Neural cell (in vitro differentiated cells): ENCODE measurements at regions not wholly inside any gene's neighbourhood (a gene's known extent, or its start where the extent isn't known, plus 50 kb on each side); places are given as distances from the start of the nearest gene placed in this dataset.

Experiments used
- H2AFZ ChIP-seq: fragments of 200-600, 300-800 bp; sonication (generic), shearing (Covaris generic); 2 replicates; pipeline ENCODE4 v1.6.0; 2014; ENCODE audit warnings: low read depth, mild to moderate bottlenecking, antibody characterized with exemption, low read length, moderate library complexity
- H3F3A ChIP-seq: fragments of 200-600 bp; shearing (Covaris generic); 2 replicates; pipeline ENCODE4 v1.6.1; 2016; ENCODE audit warnings: mild to moderate bottlenecking, moderate library complexity, mixed read lengths, antibody characterized with exemption, low read length; ENCODE audit not compliant: insufficient read depth, poor library complexity, severe bottlenecking
- H3K27ac ChIP-seq: fragments of 200-600, 300-800 bp; sonication (generic), shearing (Covaris generic); 2 replicates; pipeline ENCODE4 v1.5.1; 2014; ENCODE audit warnings: mild to moderate bottlenecking, low read length, moderate library complexity
- H3K27me3 ChIP-seq: fragments of 300-800, 200-600 bp; sonication (generic), shearing (Covaris generic); 2 replicates; pipeline ENCODE4 v1.6.0; 2014; ENCODE audit warnings: mild to moderate bottlenecking, low read depth, low read length, moderate library complexity; ENCODE audit not compliant: insufficient read depth
- H3K36me3 ChIP-seq: fragments of 300-800, 200-600 bp; sonication (generic), shearing (Covaris generic); 2 replicates; pipeline ENCODE4 v1.5.1; 2014; ENCODE audit warnings: mild to moderate bottlenecking, antibody characterized with exemption, low read length, moderate library complexity; ENCODE audit not compliant: insufficient read depth
- H3K4me2 ChIP-seq: fragments of 300-800, 200-600 bp; sonication (generic), shearing (Covaris generic); 2 replicates; pipeline ENCODE4 v1.6.0; 2014; ENCODE audit warnings: mild to moderate bottlenecking, low read length
- H3K4me3 ChIP-seq: fragments of 300-800, 200-600 bp; sonication (generic), shearing (Covaris generic); 2 replicates; pipeline ENCODE4 v1.5.1; 2014; ENCODE audit warnings: mild to moderate bottlenecking, low read length, moderate library complexity
- H3K79me2 ChIP-seq: fragments of 200-600 bp; shearing (Covaris generic); replicated peaks from 2 replicates; pipeline ENCODE4 v1.6.0; 2014; ENCODE audit warnings: mild to moderate bottlenecking, low read length, moderate library complexity; ENCODE audit not compliant: insufficient read depth
- H3K9ac ChIP-seq: fragments of 300-800, 200-600 bp; sonication (generic), shearing (Covaris generic); 2 replicates; pipeline ENCODE4 v1.6.1; 2016; ENCODE audit warnings: mild to moderate bottlenecking, low read length, mixed read lengths
- H3K9me2 ChIP-seq: fragments of 200-600 bp; shearing (Covaris generic); 2 replicates; pipeline ENCODE4 v1.6.1; 2016; ENCODE audit warnings: mild to moderate bottlenecking, low read length, mixed read lengths; ENCODE audit not compliant: insufficient read depth
- H3K9me3 ChIP-seq: fragments of 200-600, 300-800 bp; sonication (generic), shearing (Covaris generic); 2 replicates; pipeline ENCODE4 v1.6.1; 2016; ENCODE audit warnings: mild to moderate bottlenecking, mixed run types, low read length, moderate library complexity, mixed read lengths
- H4K20me1 ChIP-seq: fragments of 200-600 bp; shearing (Covaris generic); 2 replicates; pipeline ENCODE4 v1.6.1; 2016; ENCODE audit warnings: mild to moderate bottlenecking, mixed run types; ENCODE audit not compliant: insufficient read depth
- CTCF ChIP-seq: fragments of 450-650 bp; IDR thresholded peaks from 2 replicates; pipeline ENCODE4 v1.5.1; 2014; ENCODE audit warnings: antibody characterized with exemption, mild to moderate bottlenecking, moderate library complexity; ENCODE audit not compliant: poor library complexity, severe bottlenecking
- EP300 ChIP-seq: fragments of 450-650 bp; conservative IDR thresholded peaks from 2 replicates; pipeline ENCODE4 v1.6.1; 2014; ENCODE audit warnings: antibody characterized with exemption, mild to moderate bottlenecking, moderate library complexity; ENCODE audit not compliant: poor library complexity, severe bottlenecking
- EZH2 ChIP-seq: fragments of 200-600, 300-800 bp; shearing (Covaris generic), sonication (generic); IDR thresholded peaks from 2 replicates; pipeline ENCODE4 v1.6.1; 2014; ENCODE audit warnings: antibody characterized with exemption, low read length, borderline replicate concordance, mild to moderate bottlenecking; ENCODE audit not compliant: insufficient read depth, poor library complexity, severe bottlenecking
- MXI1 ChIP-seq: fragments of 450-650 bp; conservative IDR thresholded peaks from 2 replicates; pipeline ENCODE4 v1.6.1; 2014; ENCODE audit warnings: antibody characterized with exemption, mild to moderate bottlenecking; ENCODE audit not compliant: poor library complexity, severe bottlenecking
- POLR2AphosphoS5 ChIP-seq: IDR thresholded peaks from 2 replicates; pipeline ENCODE4 v1.6.1; 2012
- RAD21 ChIP-seq: fragments of 450-650 bp; conservative IDR thresholded peaks from 2 replicates; pipeline ENCODE4 v1.6.1; 2014; ENCODE audit warnings: antibody characterized with exemption, mild to moderate bottlenecking, moderate library complexity
- REST ChIP-seq: IDR thresholded peaks from 2 replicates; pipeline ENCODE4 v1.6.1; 2012; ENCODE audit warnings: borderline replicate concordance
- SMC3 ChIP-seq: fragments of 450-650 bp; conservative IDR thresholded peaks from 2 replicates; pipeline ENCODE4 v1.6.1; 2014; ENCODE audit warnings: antibody characterized with exemption, mild to moderate bottlenecking, moderate library complexity; ENCODE audit not compliant: poor library complexity
- TAF1 ChIP-seq: IDR thresholded peaks from 2 replicates; pipeline ENCODE4 v1.6.1; 2012; ENCODE audit warnings: low read depth

GRCh38 chr4:33133723-33134122, 2413.6 kb downstream of the PCDH7 start:
- Histone ChIP-seq H3K27ac (no peak overlapping the region), H3K4me2 (no peak overlapping the region), H3K4me3 (no peak overlapping the region), H3K79me2 (no peaks in the 10 kb centered on the region), H3K9ac (no peak overlapping the region), H2AFZ (no peak overlapping the region), H3K9me3 (no peaks in the 10 kb centered on the region), H4K20me1 (no peaks in the 10 kb centered on the region), H3K27me3 (no peaks in the 10 kb centered on the region), H3F3A (no peaks in the 10 kb centered on the region), H3K9me2 (no peaks in the 10 kb centered on the region), H3K36me3 (no peaks in the 10 kb centered on the region)
- TF ChIP-seq REST (no peak), CTCF (no peak), TAF1 (no peak), MXI1 (no peak), POLR2AphosphoS5 (no peak), EP300 (no peak), SMC3 (no peak), RAD21 (no peak), EZH2 (no peak)

GRCh38 chr4:33134366-33134765, 2414.2 kb downstream of the PCDH7 start:
- Histone ChIP-seq H3K4me3 (no peak overlapping the region), H3K9me3 (no peaks in the 10 kb centered on the region), H3K79me2 (no peaks in the 10 kb centered on the region), H3K4me2 (no peak overlapping the region), H3K27me3 (no peaks in the 10 kb centered on the region), H3K27ac (no peak overlapping the region), H3K36me3 (no peaks in the 10 kb centered on the region), H4K20me1 (no peaks in the 10 kb centered on the region), H3K9ac (no peak overlapping the region), H3K9me2 (no peaks in the 10 kb centered on the region), H3F3A (no peaks in the 10 kb centered on the region), H2AFZ (no peak overlapping the region)
- TF ChIP-seq CTCF = no peak
- no peak for TF ChIP-seq TAF1
- no peak for TF ChIP-seq EZH2
- TF ChIP-seq RAD21 = no peak
- TF ChIP-seq SMC3 = no peak
- no peak for TF ChIP-seq EP300
- no peak for TF ChIP-seq MXI1
- no peak for TF ChIP-seq POLR2AphosphoS5
- TF ChIP-seq REST = no peak
